Omental fat pad (tissue), 3 donors: ENCODE measurements at regions not wholly inside any gene's neighbourhood (a gene's known extent, or its start where the extent isn't known, plus 50 kb on each side); places are given as distances from the start of the nearest gene placed in this dataset.
"Not testable (repeated sequence)": the region's sequence is repeated elsewhere in the genome, so short reads cannot be mapped to it uniquely, and the experiment has no call there.

Experiments used
- ATAC-seq: fragments of 150-250 bp; one replicate; pipeline ENCODE4 v1.9.1; 2016; ENCODE audit warnings: mild to moderate bottlenecking, moderate library complexity; ENCODE audit not compliant: low FRiP score
- DNase-seq: peaks from one replicate; pipeline ENCODE4 v3.0.0-alpha.2; 2019; ENCODE audit warnings: low spot score
- TF ChIP-seq, protein P1 (sequence below), 3 donors: fragments of 450-650 bp; IDR thresholded peaks; one replicate each; pipeline ENCODE4 v1.5.1; 2016 to 2017; ENCODE audit warnings: antibody characterized with exemption in 3 of 3, mild to moderate bottlenecking in 3 of 3, moderate library complexity in 2 of 3

DNA sequence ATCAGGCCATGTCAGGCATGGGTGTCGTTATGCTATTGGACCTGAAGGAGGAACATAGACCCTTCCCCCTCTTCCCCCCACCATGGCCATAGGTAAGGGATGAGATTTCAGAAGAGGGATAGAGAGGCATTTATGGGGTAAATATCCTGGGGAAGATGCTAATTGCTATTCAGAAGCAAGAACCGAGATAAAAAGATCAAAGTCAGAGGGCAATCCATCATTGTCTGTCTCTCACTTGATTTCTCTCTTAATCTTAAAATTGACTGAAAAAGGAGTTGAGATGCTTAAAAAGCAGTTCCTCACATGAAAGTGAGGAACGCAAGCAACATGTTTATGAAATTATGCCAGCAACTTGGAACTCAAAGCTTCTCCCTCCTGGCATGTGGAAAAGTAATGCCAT is 212.0 kb downstream of the RPAP3 start:
- no peak for DNase-seq
- TF ChIP-seq, protein P1, sequence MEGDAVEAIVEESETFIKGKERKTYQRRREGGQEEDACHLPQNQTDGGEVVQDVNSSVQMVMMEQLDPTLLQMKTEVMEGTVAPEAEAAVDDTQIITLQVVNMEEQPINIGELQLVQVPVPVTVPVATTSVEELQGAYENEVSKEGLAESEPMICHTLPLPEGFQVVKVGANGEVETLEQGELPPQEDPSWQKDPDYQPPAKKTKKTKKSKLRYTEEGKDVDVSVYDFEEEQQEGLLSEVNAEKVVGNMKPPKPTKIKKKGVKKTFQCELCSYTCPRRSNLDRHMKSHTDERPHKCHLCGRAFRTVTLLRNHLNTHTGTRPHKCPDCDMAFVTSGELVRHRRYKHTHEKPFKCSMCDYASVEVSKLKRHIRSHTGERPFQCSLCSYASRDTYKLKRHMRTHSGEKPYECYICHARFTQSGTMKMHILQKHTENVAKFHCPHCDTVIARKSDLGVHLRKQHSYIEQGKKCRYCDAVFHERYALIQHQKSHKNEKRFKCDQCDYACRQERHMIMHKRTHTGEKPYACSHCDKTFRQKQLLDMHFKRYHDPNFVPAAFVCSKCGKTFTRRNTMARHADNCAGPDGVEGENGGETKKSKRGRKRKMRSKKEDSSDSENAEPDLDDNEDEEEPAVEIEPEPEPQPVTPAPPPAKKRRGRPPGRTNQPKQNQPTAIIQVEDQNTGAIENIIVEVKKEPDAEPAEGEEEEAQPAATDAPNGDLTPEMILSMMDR (IDR thresholded peaks at IDR 0.05): no peak
- no peak for ATAC-seq

DNA sequence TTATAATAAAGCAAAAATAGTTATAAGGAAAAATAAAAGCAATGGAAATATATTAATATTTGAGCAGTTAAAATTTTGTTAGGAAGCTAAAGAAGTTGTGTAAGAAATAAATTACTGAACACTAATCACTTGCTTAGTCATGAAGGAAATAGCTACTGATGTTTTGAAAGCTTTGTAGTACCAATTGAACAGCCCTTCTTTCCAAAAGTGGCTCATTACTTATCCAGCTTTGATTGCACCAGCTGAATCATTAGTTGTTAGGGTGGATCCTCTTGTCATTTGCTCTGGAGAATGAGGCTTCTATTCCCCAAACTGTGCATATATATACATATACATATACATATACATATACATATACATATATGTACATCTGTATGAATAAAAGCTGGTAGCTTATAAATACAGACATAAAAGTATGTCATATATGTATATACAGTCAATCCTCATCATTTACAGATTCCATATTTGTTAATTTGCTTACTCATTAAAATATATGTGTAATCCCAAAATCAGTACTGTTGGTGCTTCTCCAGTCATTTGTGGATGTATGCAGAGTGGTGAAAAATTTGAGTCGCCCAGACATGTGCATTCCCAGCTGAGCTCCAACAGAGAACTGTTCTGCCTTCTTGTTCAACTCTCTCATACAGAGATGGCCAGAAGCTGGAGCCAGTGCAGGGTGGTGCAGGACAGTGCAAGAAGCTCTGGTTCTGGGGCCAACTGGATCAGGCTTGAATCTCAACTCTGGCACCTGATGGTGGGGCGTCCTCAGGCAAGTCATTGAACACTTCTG is 214.1 kb downstream of the RPAP3 start:
- TF ChIP-seq, protein P1 (IDR thresholded peaks at IDR 0.05): no peak
- DNase-seq: no peak
- ATAC-seq: no peak

DNA sequence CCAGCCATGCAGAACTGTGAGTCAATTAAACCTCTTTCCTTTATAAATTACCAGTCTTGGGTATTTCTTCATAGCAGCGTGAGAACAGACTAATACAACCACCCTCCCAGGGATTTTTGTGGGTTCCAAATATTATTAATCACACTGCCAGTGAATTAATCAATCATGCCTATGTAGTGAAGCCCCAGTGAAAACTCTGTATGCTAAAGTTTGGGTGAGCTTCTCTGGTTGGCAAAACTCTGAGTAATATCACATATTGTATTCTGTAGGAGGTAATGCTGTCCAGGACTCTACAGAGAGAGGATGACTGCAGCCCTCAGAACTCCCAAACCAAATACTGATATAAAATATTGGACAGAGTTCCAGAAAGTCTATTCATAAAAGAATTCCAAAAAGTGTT is 216.9 kb downstream of the RPAP3 start:
- TF ChIP-seq, protein P1 (IDR thresholded peaks at IDR 0.05): no peak
- ATAC-seq: no peak

DNA sequence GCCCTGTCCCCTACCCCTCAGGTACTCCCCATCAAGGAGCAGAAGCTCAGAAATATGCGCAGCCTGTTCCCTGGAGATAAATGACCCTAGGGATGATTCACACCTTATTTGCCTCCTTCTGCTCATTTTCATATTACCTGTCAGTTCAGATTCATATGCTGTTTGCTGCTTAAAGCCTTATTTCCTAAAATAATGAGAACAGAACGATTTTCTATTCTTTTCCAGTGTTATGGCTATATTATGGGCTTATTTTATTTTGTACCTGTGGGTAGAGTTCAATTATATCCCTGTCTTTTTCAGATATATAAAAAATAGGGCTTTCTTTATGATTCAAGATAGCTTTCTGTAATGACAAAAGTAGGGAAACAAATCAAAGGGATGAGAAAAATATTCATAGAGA is 224.8 kb downstream of the RPAP3 start:
- DNase-seq: no peak
- TF ChIP-seq, protein P1 (IDR thresholded peaks at IDR 0.05): no peak
- no peak for ATAC-seq

More for the DNA sequence above, 216.9 kb downstream of the RPAP3 start:
- no peak for DNase-seq

DNA sequence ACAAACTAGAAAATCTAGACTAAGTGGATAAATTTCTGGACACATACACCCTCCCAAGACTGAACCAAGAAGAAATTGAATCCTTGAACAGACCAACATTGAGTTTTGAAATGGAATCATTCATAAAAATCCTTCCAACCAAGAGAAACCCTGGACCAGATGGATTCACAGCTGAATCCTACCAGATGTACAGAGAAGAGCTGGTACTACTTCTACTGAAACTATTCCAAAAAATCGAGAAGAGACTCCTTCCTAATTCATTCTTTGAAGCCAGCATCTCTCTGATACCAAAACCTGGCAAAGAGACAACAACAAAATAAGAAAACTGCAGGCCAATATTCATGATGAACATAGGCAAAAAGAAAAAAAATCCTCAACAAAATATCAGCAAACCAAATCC is 227.4 kb downstream of the RPAP3 start:
- DNase-seq: no peak

DNA sequence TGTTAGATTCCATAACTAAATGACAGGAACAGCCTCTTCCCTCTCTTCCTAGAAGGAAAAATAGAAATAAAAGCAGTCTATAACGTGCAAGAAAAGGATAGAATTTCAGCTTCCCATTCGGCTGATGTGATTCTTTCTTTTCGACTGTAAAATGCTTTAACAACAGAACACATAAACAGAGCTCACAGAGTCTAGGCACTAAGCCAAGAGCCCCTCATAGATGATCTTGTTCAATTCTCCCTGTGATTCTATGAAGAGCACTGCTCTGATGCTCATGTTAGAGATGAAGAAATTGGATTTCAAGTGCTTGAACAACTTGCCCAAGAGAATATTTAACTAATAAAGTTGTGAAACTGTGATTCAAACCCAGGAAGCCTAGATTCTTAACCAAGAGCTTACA is 232.7 kb downstream of the RPAP3 start:
- ATAC-seq (no peak), DNase-seq (no peak)
- TF ChIP-seq, protein P1 (IDR thresholded peaks at IDR 0.05): no peak

More for the DNA sequence above, 227.4 kb downstream of the RPAP3 start:
- TF ChIP-seq, protein P1 (IDR thresholded peaks at IDR 0.05): no peak
- ATAC-seq: no peak

DNA sequence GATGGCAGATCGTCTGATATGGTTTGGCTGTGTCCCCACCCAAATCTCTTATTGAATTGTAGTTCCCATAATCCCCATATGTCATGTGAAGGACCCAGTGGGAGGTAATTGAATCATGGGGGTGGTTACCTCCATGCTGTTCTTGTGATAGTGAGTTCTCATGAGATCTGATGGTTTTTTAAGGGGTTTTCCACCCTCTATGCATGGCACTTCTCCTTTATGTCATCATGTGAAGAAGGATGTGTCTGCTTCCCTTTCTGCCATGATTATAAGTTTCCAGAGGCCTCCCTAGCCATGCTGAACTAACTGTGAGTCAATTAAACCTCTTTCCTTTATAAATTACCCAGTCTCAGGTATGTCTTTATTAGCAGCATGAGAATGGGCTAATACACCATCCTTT is 235.5 kb downstream of the RPAP3 start:
- DNase-seq, ATAC-seq: not testable (repeated sequence)

DNA sequence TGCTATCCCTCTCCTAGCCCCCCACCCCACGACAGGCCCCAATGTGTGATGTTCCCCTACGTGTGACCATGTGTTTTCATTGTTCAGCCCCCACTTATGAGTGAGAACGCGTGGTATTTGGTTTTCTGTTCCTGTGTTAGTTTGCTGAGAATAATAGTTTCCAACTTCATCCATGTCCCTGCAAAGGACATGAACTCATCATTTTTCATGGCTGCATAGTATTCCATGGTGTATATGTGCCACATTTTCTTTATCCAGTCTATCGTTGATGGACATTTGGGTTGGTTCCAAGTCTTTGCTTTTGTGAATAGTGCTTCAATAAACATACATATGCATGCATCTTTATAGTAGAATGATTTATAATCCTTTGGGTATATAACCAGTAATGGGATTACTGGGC is 241.9 kb downstream of the RPAP3 start:
- DNase-seq: not testable (repeated sequence)

More for the DNA sequence above, 241.9 kb downstream of the RPAP3 start:
- not testable (repeated sequence) for ATAC-seq
